HG02943 (cell line): ENCODE measurements at regions not wholly inside any gene's neighbourhood (a gene's known extent, or its start where the extent isn't known, plus 50 kb on each side); places are given as distances from the start of the nearest gene placed in this dataset.

Experiments used
- ATAC-seq: cut with Tn5 transposase; IDR thresholded peaks from one replicate; pipeline ENCODE4 v1.9.1; 2021; ENCODE audit warnings: mild to moderate bottlenecking, low read depth, moderate library complexity; ENCODE audit not compliant: unreplicated experiment

DNA sequence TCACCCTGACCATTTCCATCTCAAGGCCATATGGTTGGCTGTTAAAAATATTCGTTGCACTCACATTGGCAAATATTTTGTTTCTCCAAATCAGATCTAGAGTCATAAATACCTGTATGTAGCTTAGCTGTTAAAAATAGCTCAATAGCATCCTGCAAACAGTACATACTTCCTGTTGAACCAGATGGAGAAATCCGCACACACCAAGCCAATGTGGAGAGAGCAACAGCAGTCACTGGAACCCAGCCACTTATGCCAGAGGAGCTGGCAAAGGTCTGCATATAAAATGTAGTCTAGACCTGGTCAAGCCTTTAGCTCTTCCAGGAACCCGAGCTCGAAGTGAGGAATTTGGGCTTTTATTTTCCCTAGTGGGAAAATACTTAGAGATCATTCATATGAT lies 146.4 kb upstream of the KCNJ16 start:
- ATAC-seq, result no peak

DNA sequence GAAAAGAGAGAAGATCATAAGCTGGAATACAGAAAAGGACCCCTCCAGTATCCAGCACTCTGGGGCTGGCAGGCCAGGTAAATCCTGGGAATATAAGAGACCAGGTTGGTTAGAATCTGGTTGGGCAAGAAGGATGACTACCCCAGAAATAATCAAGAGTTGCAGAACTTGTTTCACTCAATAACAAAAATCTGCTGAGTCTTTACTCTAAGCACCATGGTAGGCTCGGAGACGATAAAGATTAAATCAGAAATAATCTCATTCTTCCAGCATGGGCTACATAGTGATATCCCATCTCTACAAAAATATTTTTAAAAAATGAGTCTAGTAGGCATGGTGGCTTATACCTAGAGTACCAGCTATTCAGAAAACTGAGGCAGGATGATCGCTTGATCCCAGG lies 138.0 kb upstream of the KCNJ16 start:
- no peak for ATAC-seq

DNA sequence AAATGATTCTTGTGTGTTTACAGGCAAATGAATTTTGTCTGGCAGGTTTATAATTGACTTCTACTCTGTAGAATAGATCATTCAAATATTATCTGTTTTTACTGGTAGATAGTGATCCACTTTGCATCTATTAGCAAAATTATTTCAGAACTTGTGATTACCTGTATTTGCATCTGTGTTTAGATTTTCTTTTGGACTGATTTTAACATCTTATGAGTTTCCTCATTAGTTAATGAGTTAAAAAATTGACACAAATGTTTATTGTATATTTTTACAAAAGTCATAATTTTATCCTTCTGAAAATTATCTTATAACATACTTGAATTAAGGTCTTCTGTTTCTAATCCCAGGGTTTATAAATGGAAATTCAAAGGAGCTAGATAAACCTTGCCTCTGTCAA lies 132.0 kb upstream of the KCNJ16 start:
- ATAC-seq, result no peak

DNA sequence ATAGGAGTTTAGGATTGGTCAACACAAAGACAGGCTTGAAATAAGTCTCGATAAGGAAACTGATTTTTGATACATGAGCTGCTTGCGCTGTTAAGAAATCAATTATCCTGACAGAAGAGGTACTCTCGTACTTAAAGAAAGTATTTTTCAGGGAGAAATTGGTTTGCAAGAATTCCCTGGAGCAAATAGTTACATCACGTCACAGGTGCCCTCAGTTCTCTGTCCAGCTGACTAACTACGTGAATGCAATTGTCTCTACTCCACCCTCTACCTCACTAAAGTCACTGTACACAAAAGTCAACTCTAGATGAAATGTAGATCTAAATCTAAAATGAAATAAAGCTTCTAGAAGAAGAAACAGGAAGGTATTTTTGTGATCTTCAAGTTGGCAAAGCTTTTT lies 130.6 kb upstream of the KCNJ16 start:
- ATAC-seq, result no peak

DNA sequence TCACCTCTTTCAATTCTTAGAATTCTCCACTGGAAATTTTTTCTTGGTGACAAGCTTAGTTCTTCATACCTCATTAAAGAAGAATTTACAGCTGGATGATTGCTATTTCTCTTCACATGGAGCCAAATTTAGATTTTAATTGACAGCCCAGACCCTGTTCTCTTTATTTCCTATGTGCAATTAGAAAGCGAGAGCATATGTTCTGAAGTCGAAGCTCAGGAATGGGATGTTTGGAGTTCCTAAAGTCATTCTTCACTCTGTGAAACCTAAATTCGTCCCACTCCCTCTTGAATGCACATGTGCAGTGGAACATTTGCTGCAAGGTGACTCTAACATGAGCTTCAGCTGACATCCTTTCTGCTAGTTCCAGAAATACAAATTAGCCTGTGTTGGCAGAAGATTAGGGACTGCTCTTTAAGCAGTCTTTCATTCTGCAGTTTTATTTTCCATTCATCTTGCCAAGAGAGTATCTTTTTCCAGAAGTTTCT lies 129.3 kb upstream of the KCNJ16 start:
- ATAC-seq, result no peak

DNA sequence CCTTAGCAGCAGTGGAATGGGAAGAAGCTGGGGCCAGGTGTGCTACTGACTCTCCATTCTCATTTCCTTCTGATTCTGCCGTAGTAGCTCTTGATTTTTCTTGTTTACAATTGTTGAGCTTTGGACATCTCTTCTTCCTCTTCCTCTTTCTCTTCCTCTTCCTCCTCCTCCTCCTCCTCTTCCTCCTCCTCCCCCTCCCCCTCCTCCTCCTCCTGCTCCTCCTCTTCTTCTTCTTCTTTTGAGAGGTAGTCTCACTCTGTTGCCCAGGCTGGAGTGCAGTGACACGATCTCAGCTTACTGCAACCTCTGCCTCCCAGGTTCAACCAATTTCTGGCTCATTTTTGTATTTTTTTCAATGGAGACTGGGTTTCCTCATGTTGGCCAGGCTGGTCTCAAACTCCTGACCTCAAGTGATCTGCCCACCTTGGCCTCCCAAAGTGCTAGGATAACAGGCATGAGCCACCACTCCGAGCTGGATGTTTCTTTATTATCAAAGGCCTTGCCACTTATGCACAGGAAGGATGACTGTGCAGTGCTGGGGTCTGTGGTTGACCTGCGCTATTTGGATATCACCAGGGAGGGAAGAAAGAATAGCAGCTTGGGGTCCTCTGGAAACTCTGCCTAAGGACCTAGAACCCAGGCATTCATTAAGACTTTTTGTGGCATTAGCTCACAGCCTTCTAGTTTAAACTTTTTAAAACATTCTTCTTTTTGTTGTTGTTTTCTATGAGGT lies 127.8 kb upstream of the KCNJ16 start:
- ATAC-seq, result no peak

DNA sequence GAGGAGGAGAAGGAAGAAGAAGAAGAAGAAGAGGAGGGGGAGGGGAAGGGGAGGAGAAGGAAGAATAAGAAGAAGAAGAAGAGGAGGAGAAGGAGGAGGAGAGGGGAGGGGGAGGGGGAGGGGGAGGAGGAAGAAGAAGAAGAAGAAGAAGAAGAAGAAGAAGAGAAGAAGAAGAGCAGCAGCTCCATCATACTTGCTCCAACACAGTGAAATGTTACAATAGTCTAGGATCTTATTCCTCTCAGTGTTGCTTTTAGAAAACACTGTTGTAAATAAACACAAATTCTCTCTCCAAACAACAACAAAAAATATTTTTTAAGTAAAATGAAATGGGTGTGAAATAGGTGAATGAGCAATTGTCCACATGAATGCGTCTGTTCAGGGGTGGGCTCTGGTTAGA lies 126.6 kb upstream of the KCNJ16 start:
- ATAC-seq, result no peak

DNA sequence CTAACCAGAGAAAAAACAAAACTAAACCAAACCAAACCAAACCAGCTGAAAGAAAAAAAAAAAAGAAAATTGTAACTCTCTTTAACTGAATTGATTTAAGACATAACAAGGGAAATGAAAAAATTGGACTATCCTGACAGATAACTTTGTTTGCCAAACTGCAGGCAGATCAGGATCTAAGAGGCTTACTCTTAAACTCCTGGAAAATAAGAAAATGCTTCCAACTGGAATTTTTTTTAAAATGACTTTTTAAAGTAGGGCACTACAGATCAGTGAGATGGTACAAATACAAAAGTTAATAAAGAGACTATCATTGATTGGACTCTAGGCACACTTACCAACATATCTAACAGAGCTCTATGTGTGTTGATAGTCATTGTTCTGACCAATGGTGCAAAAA lies 125.5 kb upstream of the KCNJ16 start:
- no peak for ATAC-seq

DNA sequence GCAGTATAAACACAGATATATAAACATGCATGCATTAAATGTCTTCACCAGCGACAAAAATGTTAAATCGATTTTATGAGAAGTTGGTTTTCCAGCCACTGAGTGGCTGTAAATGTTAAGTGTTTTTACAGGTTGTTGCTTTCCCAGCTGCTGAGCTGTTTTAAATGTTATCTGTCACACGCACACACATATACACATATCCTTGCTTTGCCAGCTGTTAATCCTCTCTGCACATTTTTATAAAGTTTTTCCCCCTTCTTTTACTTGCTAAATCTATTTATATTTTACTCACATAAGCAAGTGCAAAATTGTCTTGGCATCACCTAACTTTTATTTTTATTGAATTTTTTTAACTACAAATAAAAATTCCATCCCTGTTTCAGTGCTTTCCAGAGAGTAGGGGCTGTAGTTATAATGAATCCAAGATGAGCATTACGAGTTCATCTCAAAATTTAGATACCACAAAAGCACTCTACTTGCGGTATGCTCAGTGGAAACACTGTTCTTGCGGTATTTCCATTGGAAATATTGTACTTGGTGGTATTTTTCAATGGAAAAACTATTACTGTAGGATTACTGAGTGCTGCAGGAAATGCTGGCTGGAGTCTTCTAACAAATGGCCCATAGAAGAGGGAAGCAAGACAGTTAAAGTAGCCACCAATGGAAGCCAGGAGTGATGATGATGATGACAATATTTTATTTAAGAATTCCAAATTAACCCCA lies 124.9 kb upstream of the KCNJ16 start:
- no peak for ATAC-seq

DNA sequence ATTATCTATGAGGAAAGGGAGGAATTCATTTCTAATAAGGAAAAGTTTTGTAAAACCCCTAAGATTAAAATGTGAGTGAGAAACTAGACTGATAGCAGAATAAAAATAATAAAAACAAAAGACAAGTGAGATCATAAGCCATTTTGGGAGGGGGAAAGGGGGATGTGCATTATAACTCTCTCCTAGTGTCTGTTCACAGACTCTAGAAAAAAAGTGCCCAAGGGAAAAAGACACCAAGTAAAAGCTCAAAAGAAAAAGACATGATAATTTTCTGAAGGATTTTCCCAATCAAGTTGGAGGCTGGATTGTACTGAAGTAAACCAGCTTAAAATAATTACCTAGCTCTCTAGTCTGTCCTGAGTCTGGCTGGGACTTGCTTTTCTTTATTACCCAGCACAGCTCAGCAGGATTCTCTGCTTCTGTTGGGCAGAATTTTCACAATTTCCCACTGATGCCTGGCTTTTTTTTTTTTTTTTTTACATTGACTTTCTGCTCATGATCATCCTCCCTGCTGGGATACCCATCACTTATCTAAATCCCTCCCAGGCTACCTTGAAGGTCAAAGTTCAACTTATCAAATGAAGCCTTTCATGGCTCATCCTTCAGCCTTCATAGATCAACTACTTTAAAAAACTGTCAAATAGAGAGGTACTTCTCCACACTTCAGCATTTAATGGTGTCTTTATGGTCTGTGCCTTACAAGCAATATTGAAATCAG lies 124.2 kb upstream of the KCNJ16 start:
- no peak for ATAC-seq

DNA sequence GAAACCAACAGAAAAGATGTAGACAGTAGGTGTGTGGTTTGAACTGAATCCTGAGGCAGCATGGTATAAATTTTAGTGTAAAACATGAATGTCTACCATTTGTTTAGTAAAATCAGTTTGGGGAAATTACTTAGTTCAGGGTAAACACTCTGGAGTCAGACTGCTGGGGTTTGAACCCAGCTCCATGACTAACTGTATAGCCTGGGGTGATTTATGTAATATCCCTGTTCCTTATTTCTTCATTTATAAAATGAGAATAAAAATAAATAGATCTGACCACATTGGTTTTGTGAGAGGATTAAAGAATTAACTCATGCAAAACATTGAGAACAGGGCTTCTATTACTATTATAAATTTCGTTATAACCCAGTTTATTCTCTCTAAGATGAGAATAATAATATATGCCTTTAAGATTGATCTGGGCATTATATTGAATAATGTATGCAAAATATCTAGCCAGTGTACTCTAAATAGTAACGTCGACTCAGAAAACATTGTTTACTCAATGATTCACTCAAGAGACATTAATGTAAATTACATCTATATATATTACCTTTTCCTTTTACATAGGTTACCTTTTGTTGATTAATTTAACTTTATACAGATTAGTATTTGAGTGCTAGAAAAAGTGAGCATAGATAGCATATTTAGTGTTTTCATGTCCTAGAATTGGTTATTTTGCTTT lies 120.6 kb upstream of the KCNJ16 start:
- ATAC-seq, result no peak

DNA sequence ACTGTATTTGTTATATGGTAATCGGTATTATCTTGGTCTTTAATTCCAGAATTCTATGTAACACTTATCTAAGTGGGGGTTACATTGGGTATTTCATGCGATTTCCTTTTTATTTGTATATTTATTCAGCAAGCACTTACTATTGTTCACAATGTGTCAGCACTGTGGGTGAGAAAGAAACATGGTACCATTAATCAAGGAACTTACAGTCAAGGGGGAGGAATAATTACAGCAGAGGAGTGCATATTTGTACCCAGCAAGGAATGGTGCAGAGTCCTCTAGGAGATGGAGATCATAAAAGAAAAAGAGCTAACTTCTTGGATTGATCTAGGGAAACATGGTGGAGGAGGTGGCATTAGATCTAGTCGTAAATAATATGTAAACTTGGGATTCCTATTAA lies 117.0 kb upstream of the KCNJ16 start:
- ATAC-seq, result no peak

DNA sequence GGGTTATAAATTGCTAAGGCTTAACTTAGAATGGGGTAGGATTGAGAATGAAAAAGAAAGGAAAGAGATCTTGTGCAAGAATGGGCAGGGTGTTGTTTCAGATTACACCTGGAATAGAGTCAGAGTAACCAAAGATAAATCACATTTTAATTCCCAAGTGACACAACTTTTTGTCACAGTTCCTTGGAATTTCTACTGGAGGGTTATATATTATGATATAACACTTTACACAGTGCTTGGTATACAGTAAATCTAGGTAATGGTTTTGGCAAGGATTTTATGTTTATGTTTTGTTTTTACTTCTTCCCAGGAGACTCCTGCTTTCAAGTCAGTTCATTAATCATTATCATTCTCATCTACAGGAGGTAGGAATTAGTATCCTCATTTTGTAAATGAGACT lies 115.7 kb upstream of the KCNJ16 start:
- ATAC-seq, result no peak

DNA sequence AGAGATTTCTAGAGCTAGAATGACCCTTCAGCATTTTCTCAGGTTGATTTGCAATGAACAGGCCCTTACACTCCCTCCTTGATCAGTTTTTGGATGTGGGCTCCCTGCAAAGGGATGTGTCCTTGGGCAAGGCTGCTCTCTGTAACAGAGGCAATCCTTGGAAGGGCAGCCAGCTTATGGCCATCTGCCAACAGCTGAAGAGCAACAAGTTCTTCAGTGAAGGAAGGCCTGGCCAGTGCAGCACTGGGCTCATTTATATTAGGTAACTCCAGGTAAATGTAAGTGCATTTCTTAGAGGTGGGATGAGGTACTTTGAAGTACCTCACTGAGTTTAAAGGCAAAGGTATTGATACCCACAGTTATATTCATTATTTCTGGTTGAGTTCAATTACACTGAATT lies 114.3 kb upstream of the KCNJ16 start:
- ATAC-seq, result no peak

DNA sequence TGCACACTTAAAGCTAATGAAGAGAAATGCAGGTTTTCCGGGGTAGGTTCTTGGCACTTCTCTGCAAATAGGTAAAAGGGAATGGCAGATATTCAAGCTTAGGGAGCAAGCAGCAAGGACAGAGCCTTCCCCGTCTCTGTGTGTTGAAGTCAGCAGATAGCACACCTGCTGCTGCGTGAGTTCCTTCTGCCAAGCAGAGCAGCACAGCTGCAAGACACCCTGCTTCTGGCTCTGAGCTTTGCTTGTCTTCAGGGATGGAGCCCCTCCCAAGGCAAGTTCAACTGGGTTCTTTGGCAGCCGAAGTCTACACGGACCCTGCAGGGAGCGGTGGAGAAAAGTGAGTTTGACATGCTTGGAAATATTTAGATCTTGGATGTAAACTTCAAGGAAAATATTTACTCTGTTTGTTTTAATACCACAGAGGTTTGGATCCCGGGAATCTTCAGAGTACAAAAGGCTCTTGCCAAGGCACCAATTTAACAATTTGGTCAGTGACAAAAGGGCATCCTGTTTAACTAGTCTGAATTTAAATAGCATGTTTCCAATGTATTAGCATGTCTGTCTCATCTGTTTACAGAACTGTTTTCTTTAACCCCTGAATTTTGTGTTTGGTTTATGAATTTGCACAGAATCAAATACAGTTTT lies 113.4 kb upstream of the KCNJ16 start:
- ATAC-seq, result no peak

DNA sequence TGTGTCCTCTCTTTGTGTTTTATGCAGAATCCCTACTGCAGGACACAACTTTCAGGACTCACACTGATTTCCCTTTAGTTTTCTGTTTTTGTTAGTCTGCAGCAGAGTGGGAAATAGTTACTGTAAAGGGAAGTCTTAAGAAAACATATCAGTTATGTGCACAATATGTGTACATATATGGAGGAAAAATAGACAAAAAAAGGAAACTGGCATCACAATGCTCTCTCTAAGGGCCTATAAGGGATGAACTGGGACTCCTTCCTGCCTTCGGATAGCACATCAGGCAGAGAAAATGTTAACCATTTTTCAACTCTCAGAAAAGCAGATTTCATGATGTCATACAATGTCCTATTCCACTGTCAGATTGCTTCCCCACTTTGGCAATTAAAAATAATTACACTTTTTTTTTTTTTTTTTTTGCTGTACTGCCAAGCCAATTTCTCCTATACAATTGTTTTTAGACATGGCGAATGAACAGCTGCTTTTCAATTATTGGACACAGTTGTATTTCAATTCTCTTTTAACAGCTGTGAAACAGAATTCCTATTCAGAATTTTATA lies 112.5 kb upstream of the KCNJ16 start:
- no peak for ATAC-seq

DNA sequence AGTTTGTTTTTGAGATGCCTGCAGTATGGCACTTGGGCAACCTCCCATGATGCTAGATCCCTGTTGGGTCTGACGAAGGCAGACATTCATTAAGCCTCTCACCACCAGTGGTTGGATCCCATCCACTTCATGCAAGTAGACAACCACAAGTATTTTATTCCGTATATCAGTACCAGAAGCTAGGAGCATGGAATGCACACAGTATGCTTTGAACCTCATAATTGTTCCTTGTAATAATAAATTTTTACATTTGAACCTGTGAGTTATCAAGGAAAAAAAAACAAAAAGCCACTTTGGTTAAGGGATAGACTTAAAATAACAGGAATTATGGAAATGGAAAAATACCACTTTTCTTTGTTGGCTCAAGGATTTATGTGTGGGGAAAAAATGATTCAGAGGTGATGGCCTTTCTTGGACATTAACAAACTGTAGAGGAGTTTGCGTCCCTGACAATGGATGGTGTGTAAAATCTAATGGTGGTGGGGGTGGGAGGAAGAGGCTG lies 107.1 kb upstream of the KCNJ16 start:
- ATAC-seq, result no peak

DNA sequence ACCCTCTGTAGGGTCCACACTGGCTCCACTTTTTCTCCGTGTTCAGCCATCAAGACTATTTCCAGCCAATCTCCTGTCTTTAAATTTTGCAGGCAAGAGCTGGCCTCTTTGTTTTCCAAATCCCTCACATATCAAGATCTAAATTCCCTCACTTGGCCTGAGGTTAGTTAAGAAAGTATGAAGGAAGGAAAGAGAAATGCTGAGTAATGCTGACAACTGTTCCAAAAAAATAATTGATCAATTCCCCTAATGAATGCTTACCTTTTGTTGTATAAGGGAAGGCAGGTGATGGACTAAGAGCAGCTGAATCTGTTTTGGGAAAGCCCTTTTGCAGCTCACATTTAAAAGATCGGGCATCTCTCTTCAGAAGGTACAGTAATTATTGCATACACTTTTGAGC lies 105.1 kb upstream of the KCNJ16 start:
- no peak for ATAC-seq

DNA sequence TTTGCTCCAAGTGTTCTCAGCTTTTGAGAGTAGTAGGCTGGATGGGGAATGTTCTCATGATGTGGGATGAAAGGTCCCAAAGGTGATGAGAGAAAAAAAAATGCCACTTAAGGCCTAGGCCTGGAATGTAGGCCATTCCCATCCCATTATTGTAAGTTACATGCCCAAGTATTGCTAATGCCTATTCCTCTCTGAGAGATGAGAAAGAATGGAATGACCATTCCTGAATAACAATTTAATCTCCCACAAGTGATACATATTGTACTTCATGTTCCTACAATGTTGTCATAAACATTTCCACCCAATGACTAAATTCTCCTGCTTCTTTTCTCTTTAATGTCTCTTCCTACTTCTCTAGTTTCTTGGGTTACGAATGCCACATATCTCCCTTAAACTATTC lies 102.8 kb upstream of the KCNJ16 start:
- no peak for ATAC-seq

DNA sequence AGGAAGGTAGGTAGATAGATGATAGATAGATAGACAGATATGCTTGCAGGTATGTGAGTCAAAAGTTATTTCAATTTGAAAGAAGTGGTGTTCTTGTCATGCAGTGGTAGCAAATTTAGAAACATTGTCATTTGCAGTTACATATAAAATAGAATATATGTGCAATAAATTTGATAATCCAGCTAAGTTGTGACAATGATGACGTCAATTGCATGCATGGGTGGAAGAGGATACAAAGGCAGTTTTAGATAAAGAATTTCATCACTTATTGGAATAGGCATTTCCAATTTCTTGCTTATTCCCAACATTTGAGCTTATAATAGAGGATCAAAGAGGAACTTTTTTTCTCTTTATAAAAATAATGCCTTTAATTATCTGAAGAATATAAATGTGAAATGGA lies 99.2 kb upstream of the KCNJ16 start:
- no peak for ATAC-seq
